HG02885 (cell line): ENCODE measurements at regions not wholly inside any gene's neighbourhood (a gene's known extent, or its start where the extent isn't known, plus 50 kb on each side); places are given as distances from the start of the nearest gene placed in this dataset.
"Not testable (repeated sequence)": the region's sequence is repeated elsewhere in the genome, so short reads cannot be mapped to it uniquely, and the experiment has no call there.

Source experiments
- ATAC-seq: cut with Tn5 transposase; IDR thresholded peaks from one replicate; pipeline ENCODE4 v1.9.1; 2021; ENCODE audit warnings: mild to moderate bottlenecking; ENCODE audit not compliant: unreplicated experiment, poor library complexity

DNA sequence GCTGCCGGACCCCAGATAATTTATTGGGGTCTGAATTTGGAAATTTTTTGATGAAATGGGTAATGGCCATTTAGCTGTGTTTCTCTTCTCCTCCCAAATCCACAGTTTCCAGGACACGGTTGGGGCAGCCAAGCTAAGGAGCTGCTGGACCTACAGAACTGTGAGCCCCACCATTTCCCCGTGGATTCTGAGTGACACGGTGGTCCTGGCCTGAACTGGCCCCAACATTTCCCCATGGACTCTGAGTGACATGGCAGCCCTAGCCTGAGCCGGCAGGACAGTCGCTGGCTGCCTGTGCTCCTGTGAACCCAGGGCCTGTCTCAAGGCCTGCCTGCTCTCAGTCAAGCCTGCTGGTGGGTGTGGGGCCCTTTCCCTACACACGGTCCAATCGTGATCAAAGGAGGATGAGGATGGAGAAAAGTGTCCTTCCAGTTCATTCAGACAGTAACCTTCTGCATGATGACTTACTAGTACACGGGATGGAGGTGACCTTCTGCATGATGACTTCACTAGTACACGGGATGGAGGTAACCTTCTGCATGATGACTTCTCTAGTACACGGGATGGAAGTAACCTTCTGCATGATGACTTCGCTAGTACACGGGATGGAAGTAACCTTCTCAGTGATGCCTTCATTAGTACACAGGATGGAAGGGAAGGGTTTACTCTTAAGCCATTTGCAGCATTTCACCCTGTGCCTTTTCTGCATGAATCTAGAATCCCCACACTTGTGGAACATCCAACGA lies 359.9 kb downstream of the GLRX3 start:
- no peak for ATAC-seq

- no peak for ATAC-seq
Measured at GRCh38 chr10:130497056-130498010, 361.1 kb downstream of the GLRX3 start.

- ATAC-seq = no peak
Measured at GRCh38 chr10:130498042-130498441, 361.9 kb downstream of the GLRX3 start.

GRCh38 chr10:130498934-130499333 lies 362.7 kb downstream of the GLRX3 start:
- no peak for ATAC-seq

- no peak for ATAC-seq
Measured at GRCh38 chr10:130499541-130499940, 363.4 kb downstream of the GLRX3 start.

GRCh38 chr10:130500261-130501000 lies 364.2 kb downstream of the GLRX3 start:
- ATAC-seq = no peak

GRCh38 chr10:130507461-130507860 lies 371.3 kb downstream of the GLRX3 start:
- no peak for ATAC-seq

DNA sequence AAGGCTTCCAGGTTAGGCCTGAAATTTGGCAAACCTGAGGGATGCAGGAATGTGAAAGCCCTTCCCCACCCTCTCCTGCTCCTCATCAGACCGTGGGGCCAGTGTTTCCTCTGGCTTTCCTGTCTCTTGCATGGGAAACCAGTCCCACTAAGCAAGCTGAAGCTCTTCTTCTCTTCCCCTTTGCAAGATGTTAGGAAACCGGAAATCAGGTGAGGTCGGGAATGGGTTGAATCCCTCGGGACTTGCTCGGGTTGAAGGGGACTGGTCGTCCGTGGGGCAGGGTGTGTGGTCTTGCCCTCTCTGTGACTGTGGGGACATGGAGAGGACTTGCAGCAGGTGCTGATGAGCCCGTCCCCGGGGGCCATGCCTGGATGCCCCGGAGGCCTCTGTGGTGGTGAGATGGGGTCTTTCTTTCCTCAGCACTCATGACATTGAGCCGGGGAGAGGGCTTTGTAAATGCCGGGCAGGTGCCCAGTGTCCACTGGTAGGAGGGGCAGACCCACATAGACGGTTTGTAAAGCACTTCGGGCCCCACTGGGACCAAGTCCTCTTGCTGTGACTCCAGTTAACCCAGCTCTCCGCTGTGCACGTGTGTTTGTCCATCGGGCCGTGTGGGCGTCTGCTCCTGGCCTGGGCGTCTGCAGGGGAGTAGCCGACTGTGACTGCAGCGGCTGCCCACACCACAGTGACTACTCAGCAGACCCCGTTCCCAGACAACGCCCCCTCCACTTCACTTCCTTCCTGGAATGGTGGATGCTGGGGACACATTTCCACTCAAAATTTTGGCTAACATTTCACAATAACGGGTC lies 373.9 kb downstream of the GLRX3 start:
- no peak for ATAC-seq

GRCh38 chr10:130510755-130511154 lies 374.6 kb downstream of the GLRX3 start:
- no peak for ATAC-seq

DNA sequence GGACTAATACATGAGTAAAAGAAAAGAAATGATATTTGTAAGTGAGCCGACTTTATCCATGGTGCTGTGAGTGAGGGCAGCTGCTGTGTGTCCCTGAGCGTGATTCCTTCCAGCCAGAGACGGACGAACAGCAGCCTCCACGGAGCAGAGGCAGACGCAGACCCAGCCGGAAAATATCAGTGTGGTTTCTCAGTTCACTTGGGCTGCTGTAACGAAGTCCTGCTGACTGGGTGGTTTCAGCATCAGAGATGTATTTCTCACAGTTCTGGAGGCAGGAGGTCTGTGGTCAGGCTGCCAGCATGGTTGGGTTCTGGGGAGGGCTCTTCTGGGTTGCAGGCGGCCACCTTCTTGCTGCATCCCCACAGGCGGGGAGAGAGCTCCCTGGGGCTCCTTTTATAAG lies 375.6 kb downstream of the GLRX3 start:
- ATAC-seq = no peak

- no peak for ATAC-seq
Measured at GRCh38 chr10:130512936-130513335, 376.7 kb downstream of the GLRX3 start.

GRCh38 chr10:130513686-130514476 lies 377.7 kb downstream of the GLRX3 start:
- no peak for ATAC-seq

DNA sequence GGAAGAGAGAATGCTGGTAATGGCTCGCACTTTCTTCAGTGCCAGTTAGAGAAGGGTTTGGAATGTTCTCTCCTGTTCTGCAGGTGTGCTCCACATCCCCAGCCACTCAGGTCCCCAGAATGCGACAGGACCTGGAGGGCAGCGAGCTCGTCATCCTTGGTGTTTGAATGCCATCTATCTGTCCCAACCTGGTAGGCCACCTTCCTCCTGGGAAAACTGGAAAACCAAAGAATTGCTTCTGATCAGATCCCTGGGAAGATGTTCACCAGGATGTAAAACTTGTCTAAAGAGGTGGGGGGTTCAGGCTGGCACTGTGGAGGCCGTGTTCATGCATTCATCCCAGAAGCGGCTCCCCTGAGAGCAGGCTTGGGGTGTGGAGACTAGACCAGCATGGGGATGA lies 379.5 kb downstream of the GLRX3 start:
- ATAC-seq = no peak

GRCh38 chr10:130516141-130516735 lies 380.0 kb downstream of the GLRX3 start:
- no peak for ATAC-seq

DNA sequence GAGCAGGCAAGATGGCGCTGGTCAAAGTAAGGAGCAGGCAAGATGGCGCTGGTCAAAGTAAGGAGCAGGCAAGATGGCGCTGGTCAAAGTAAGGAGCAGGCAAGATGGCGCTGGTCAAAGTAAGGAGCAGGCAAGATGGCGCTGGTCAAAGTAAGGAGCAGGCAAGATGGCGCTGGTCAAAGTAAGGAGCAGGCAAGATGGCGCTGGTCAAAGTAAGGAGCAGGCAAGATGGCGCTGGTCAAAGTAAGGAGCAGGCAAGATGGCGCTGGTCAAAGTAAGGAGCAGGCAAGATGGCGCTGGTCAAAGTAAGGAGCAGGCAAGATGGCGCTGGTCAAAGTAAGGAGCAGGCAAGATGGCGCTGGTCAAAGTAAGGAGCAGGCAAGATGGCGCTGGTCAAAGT lies 382.7 kb downstream of the GLRX3 start:
- not testable (repeated sequence) for ATAC-seq

DNA sequence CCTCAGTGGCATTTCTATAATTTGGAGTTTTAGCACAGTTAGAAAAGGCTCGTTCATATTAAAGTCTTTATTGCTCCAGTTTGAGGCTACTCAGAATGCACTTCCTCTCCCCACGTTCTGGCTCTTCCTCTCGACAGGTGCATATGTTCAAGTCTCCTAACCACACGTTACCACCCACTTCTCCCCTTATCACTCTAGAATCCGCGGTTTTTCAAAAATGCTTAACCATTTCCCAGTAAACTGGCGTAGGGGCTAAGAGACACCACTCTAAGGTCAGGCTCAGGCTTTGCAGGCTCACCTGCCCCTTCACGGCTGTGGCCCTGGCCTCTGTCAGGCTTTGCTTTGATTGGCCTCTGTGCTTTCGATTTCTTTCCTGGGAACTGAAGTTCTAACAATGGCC lies 383.6 kb downstream of the GLRX3 start:
- ATAC-seq = no peak

DNA sequence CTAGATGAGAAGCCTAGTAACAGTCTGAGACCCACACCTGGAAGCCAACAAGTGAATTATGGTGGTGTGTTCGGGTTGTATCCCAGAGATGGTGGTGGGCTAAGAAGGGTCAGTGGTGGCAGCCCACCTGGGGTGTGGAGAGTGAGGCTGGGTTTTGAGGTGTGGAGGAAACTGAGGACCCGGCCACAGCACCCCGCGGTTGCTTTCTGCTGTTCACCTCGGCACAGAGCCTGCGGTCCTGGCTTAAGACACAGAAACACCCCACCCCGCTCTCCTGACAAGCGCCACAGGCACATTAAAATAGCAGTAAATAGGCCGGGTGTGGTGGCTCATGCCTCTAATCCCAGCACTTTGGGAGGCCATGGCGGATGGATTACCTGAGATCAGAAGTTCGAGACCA lies 395.1 kb downstream of the GLRX3 start:
- ATAC-seq = no peak

GRCh38 chr10:130541090-130541489 lies 404.9 kb downstream of the GLRX3 start:
- ATAC-seq = no peak

DNA sequence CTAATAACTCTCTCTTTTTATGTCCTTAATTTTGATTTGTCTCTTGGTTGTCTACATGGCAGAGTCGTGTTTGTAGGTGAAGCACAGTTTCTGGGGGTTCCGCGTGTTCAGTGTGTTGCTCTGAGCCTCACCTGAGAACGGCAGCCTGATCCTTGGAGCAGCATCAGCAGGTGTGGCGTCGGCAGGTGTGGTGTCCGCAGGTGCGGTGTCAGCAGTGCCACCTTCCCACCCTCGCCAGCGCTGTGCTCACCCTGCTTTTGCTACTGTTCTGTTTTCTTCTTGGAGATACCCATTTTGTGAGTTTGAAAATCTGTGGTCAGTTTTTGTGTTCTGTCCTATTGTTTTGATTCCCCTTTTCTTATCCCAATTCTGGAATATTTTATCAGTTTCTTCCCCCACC lies 406.6 kb downstream of the GLRX3 start:
- no peak for ATAC-seq
